Colonic mucosa (tissue), 4 donors: ENCODE measurements at regions not wholly inside any gene's neighbourhood (a gene's known extent, or its start where the extent isn't known, plus 50 kb on each side); places are given as distances from the start of the nearest gene placed in this dataset.

Source experiments
- DNase-seq: peaks from one replicate; pipeline ENCODE4 v3.0.0-alpha.2; 2020
- H3K27ac ChIP-seq: fragments of 200-600 bp; one replicate; pipeline ENCODE4 v1.8.0; 2021
- H3K27me3 ChIP-seq: fragments of 200-600 bp; one replicate; pipeline ENCODE4 v1.8.0; 2021
- H3K36me3 ChIP-seq: fragments of 200-600 bp; one replicate; pipeline ENCODE4 v1.8.0; 2021
- H3K4me1 ChIP-seq: fragments of 200-600 bp; one replicate; pipeline ENCODE4 v1.8.0; 2021; ENCODE audit warnings: mild to moderate bottlenecking
- H3K4me3 ChIP-seq: fragments of 200-600 bp; one replicate; pipeline ENCODE4 v1.8.0; 2021
- H3K9ac ChIP-seq, 2 donors: one replicate each; pipeline ENCODE4 v1.7.0; 2013; ENCODE audit warnings: control low read depth in 2 of 2, low read depth in 2 of 2, low read length in 2 of 2
- H3K9me3 ChIP-seq: fragments of 200-600 bp; one replicate; pipeline ENCODE4 v1.8.0; 2021
- CTCF ChIP-seq: fragments of 200-600 bp; IDR thresholded peaks from one replicate; pipeline ENCODE4 v1.8.0; 2022; ENCODE audit warnings: antibody characterized with exemption, mild to moderate bottlenecking
- intact Hi-C: fragments of 100-400 bp; cut with DNase I; formaldehyde crosslinking; loops from one replicate; pipeline ENCODE4 v1.14.1; 2022
- donor health status: healthy.
- donor health status: DM: no; HTN: no; CAD: no.
- donor health status: DM: no; HTN: no; CAD: no.

- Histone ChIP-seq H3K27ac (no peak overlapping the region), H3K27me3 (no peaks in the 10 kb centered on the region), H3K4me1 (no peaks in the 10 kb centered on the region), H3K36me3 (no peaks in the 10 kb centered on the region), H3K4me3 (no peak overlapping the region), H3K9ac (no peak overlapping the region), H3K9me3 (no peaks in the 10 kb centered on the region)
- no peak for DNase-seq
- intact Hi-C loops, result no loop called here
- TF ChIP-seq CTCF, result no peak
These were observed 193.3 kb downstream of the LY86 start for GRCh38 chr6:6781873-6782227.

- TF ChIP-seq CTCF, result no peak
- no peaks in the 10 kb centered on the region for H3K9me3 ChIP-seq
- no peak overlapping the region for H3K9ac ChIP-seq
These were observed 195.2 kb downstream of the LY86 start for GRCh38 chr6:6783721-6784120.

GRCh38 chr6:6784514-6785162, 196.1 kb downstream of the LY86 start:
- Histone ChIP-seq H3K27ac (no peak overlapping the region), H3K36me3 (no peaks in the 10 kb centered on the region), H3K4me3 (no peak overlapping the region), H3K27me3 (no peaks in the 10 kb centered on the region), H3K9ac (no peak overlapping the region), H3K9me3 (no peaks in the 10 kb centered on the region), H3K4me1 (no peaks in the 10 kb centered on the region)
- TF ChIP-seq CTCF, result no peak
- intact Hi-C loops, result no loop called here
- DNase-seq, result no peak

More at GRCh38 chr6:6783721-6784120, 195.2 kb downstream of the LY86 start:
- no peak overlapping the region for H3K27ac ChIP-seq
- no peak overlapping the region for H3K4me3 ChIP-seq
- intact Hi-C loops, result no loop called here
- H3K4me1 ChIP-seq, result no peaks in the 10 kb centered on the region
- H3K36me3 ChIP-seq, result no peaks in the 10 kb centered on the region
- no peaks in the 10 kb centered on the region for H3K27me3 ChIP-seq
- no peak for DNase-seq

GRCh38 chr6:6785163-6785521, 196.6 kb downstream of the LY86 start:
- intact Hi-C loops, result no loop called here
- H3K27me3 ChIP-seq, result no peaks in the 10 kb centered on the region
- TF ChIP-seq CTCF, result no peak
- H3K4me3 ChIP-seq, result no peak overlapping the region
- no peaks in the 10 kb centered on the region for H3K9me3 ChIP-seq
- H3K4me1 ChIP-seq, result no peaks in the 10 kb centered on the region
- H3K36me3 ChIP-seq, result no peaks in the 10 kb centered on the region
- no peak overlapping the region for H3K27ac ChIP-seq
- no peak for DNase-seq
- no peak overlapping the region for H3K9ac ChIP-seq

- peak; percentile 47 for TF ChIP-seq CTCF
- intact Hi-C loops, result no loop called here
- peak; percentile 55 for DNase-seq
- Histone ChIP-seq H3K4me1 (no peaks in the 10 kb centered on the region), H3K4me3 (no peak overlapping the region), H3K27ac (no peak overlapping the region), H3K36me3 (no peaks in the 10 kb centered on the region), H3K9ac (no peak overlapping the region), H3K9me3 (no peaks in the 10 kb centered on the region), H3K27me3 (no peaks in the 10 kb centered on the region)
These were observed 200.0 kb downstream of the LY86 start for GRCh38 chr6:6788394-6789032.
